A673 (cell line): ENCODE measurements at regions not wholly inside any gene's neighbourhood (a gene's known extent, or its start where the extent isn't known, plus 50 kb on each side); places are given as distances from the start of the nearest gene placed in this dataset.
"Not testable (repeated sequence)": the region's sequence is repeated elsewhere in the genome, so short reads cannot be mapped to it uniquely, and the experiment has no call there.

Experiments used
- BruUV-seq: library from RNA; stranded (reverse); fragments of 400-500 nt; replicated peaks from 2 replicates; lab custom pipeline; 2021; lab: Mats Ljungman, UMichigan
- CTCF ChIA-PET: fragments of 300-600 bp; sonication (Branson Sonifier 250); formaldehyde crosslinking; loops from one replicate; lab custom pipeline; 2022; ENCODE audit warnings: antibody characterized with exemption; lab: Charles Lee
- POLR2A ChIA-PET: fragments of 300-600 bp; sonication (Branson Sonifier 250); formaldehyde crosslinking; loops from one replicate; lab custom pipeline; 2022; ENCODE audit warnings: antibody characterized with exemption; ENCODE audit not compliant: low non-redundant PET; lab: Charles Lee
- DNase-seq: peaks from one replicate; pipeline ENCODE4 v3.0.0-alpha.2; 2015; ENCODE audit warnings: low spot score
- H3K27ac ChIP-seq: fragments of 200-600 bp; sonication (generic); 2 replicates; pipeline ENCODE4 v1.5.1; 2016; ENCODE audit warnings: mixed run types, low read depth, mild to moderate bottlenecking, mixed read lengths, antibody characterized with exemption, low read length; ENCODE audit not compliant: poor library complexity, severe bottlenecking
- H3K27me3 ChIP-seq: fragments of 200-600 bp; sonication (generic); replicated peaks from 2 replicates; pipeline ENCODE4 v1.6.1; 2017; ENCODE audit warnings: mixed run types, low read depth, mild to moderate bottlenecking, mixed read lengths, antibody characterized with exemption, low read length; ENCODE audit not compliant: insufficient read depth, poor library complexity
- H3K36me3 ChIP-seq: fragments of 200-600 bp; sonication (generic); 2 replicates; pipeline ENCODE4 v1.6.1; 2016; ENCODE audit warnings: mixed run types, mild to moderate bottlenecking, mixed read lengths, antibody characterized with exemption, low read length; ENCODE audit not compliant: insufficient read depth, poor library complexity, severe bottlenecking
- H3K4me1 ChIP-seq: fragments of 200-600 bp; sonication (generic); 2 replicates; pipeline ENCODE4 v1.6.1; 2017; ENCODE audit warnings: mixed run types, mild to moderate bottlenecking, mixed read lengths, antibody characterized with exemption, low read length; ENCODE audit not compliant: insufficient read depth, poor library complexity, severe bottlenecking
- H3K4me3 ChIP-seq: fragments of 200-600 bp; sonication (generic); 2 replicates; pipeline ENCODE4 v1.5.1; 2016; ENCODE audit warnings: low read depth, mixed run types, mild to moderate bottlenecking, mixed read lengths, low read length; ENCODE audit not compliant: poor library complexity, severe bottlenecking
- H3K9me3 ChIP-seq: fragments of 200-600 bp; sonication (generic); 2 replicates; pipeline ENCODE4 v1.6.1; 2016; ENCODE audit warnings: mixed run types, low read depth, mild to moderate bottlenecking, mixed read lengths, antibody characterized with exemption, low read length; ENCODE audit not compliant: poor library complexity, severe bottlenecking
- CTCF ChIP-seq: fragments of 300-800, 200-600 bp; sonication (generic); conservative IDR thresholded peaks from 2 replicates; pipeline ENCODE4 v1.5.1; 2017; ENCODE audit warnings: low read depth, mild to moderate bottlenecking, antibody characterized with exemption, low read length, moderate library complexity, mixed read lengths
- EZH2 ChIP-seq: fragments of 200-600 bp; sonication (generic); IDR thresholded peaks from 2 replicates; pipeline ENCODE4 v1.6.1; 2017; ENCODE audit warnings: borderline replicate concordance, low read depth, mild to moderate bottlenecking, mixed read lengths, antibody characterized with exemption, low read length; ENCODE audit not compliant: poor library complexity, severe bottlenecking
- intact Hi-C: fragments of 100-400 bp; cut with micrococcal nuclease; formaldehyde crosslinking; loops from one replicate; pipeline ENCODE4 v1.10.0; 2022; ENCODE audit not compliant: unreplicated experiment

- Histone ChIP-seq H3K27me3 (no peaks in the 10 kb centered on the region), H3K4me3 (no peak overlapping the region), H3K9me3 (no peaks in the 10 kb centered on the region), H3K27ac (no peak overlapping the region), H3K36me3 (no peaks in the 10 kb centered on the region), H3K4me1 (no peaks in the 10 kb centered on the region)
- CTCF ChIA-PET: no interaction called here
- POLR2A ChIA-PET: no interaction called here
- intact Hi-C loops: no loop called here
- no TSS peak for BruUV-seq
- no peak for TF ChIP-seq CTCF
- TF ChIP-seq EZH2: no peak
- DNase-seq: no peak
Measured at GRCh38 chr3:15934389-15935195, 136.8 kb upstream of the ANKRD28 start.

GRCh38 chr3:15936312-15936711, 138.5 kb upstream of the ANKRD28 start:
- no peak overlapping the region for H3K4me3 ChIP-seq
- no peak overlapping the region for H3K27ac ChIP-seq
- TF ChIP-seq EZH2: no peak
- no peaks in the 10 kb centered on the region for H3K36me3 ChIP-seq
- no TSS peak for BruUV-seq
- H3K27me3 ChIP-seq: no peaks in the 10 kb centered on the region
- CTCF ChIA-PET: no interaction called here
- intact Hi-C loops: no loop called here
- POLR2A ChIA-PET: no interaction called here
- H3K4me1 ChIP-seq: no peaks in the 10 kb centered on the region
- no peaks in the 10 kb centered on the region for H3K9me3 ChIP-seq
- DNase-seq: peak; percentile 51

DNA sequence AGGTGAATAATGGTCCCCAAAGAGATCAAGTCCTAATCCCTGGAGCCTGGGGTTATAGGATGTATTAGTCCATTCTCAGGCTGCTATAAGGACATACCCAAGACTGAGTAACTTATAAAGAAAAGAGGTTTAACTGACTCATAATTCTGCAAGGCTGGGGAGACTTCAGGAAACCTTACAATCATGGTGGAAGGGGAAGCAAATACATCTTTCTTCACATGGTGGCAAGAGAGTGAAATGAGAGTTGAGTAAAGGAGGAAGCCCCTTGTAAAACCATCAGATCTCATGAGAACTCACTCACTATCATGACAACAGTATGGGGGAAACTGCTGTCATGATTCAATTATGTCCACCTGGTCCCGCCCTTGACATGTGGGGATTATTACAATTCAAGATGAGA, 142.9 kb upstream of the ANKRD28 start:
- DNase-seq: no peak
- POLR2A ChIA-PET: no interaction called here
- CTCF ChIA-PET: no interaction called here
- H3K4me1 ChIP-seq: no peaks in the 10 kb centered on the region
- H3K9me3 ChIP-seq: no peaks in the 10 kb centered on the region
- no peaks in the 10 kb centered on the region for H3K36me3 ChIP-seq
- no peak overlapping the region for H3K4me3 ChIP-seq
- intact Hi-C loops: no loop called here
- TF ChIP-seq EZH2 (no peak), CTCF (no peak)
- no TSS peak for BruUV-seq
- no peaks in the 10 kb centered on the region for H3K27me3 ChIP-seq
- no peak overlapping the region for H3K27ac ChIP-seq

DNA sequence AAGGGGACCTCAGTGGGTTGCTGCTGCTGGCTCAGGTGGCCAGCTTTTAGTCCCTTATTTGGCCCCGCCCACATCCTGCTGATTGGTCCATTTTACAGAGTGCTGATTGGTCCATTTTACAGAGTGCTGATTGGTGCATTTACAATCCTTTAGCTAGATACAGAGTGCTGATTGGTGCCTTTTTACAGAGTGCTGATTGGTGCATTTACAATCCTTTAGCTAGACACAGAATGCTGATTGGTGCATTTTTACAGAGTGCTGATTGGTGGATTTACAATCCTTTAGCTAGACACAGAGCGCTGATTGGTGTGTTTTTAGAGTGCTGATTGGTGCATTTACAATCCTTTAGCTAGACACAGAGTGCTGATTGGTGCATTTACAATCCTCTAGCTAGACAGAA, 143.7 kb upstream of the ANKRD28 start:
- POLR2A ChIA-PET, H3K9me3 ChIP-seq, H3K4me1 ChIP-seq, H3K27ac ChIP-seq, H3K27me3 ChIP-seq, CTCF ChIA-PET, H3K4me3 ChIP-seq, BruUV-seq, intact Hi-C loops, DNase-seq, H3K36me3 ChIP-seq: not testable (repeated sequence)
